Osteoblast (primary cell): ENCODE measurements at regions not wholly inside any gene's neighbourhood (a gene's known extent, or its start where the extent isn't known, plus 50 kb on each side); places are given as distances from the start of the nearest gene placed in this dataset.

Experiments
- DNase-seq: peaks from one replicate; pipeline ENCODE4 v3.0.0; 2011; ENCODE audit warnings: low spot score, mixed read lengths; ENCODE audit not compliant: insufficient read length; ENCODE audit errors: missing footprints
- H2AFZ ChIP-seq: 2 replicates; pipeline ENCODE4 v1.6.0; 2011; ENCODE audit warnings: mild to moderate bottlenecking, low read length
- H3K27ac ChIP-seq: 2 replicates; pipeline ENCODE4 v1.5.1; 2011; ENCODE audit warnings: mild to moderate bottlenecking, low read depth, low read length, moderate library complexity
- H3K27me3 ChIP-seq: 2 replicates; pipeline ENCODE4 v1.6.0; 2012; ENCODE audit warnings: mild to moderate bottlenecking, control low read depth, inconsistent platforms, low read length, moderate library complexity; ENCODE audit not compliant: insufficient read depth
- H3K36me3 ChIP-seq: 2 replicates; pipeline ENCODE4 v1.5.1; 2011; ENCODE audit warnings: mild to moderate bottlenecking, low read length, control low read depth, moderate library complexity; ENCODE audit not compliant: insufficient read depth
- H3K4me1 ChIP-seq: 2 replicates; pipeline ENCODE4 v1.5.1; 2011; ENCODE audit warnings: mild to moderate bottlenecking, low read length, control low read depth, moderate library complexity; ENCODE audit not compliant: insufficient read depth
- H3K4me2 ChIP-seq: 2 replicates; pipeline ENCODE4 v1.6.0; 2011; ENCODE audit warnings: mild to moderate bottlenecking, low read length; ENCODE audit not compliant: insufficient read depth
- H3K4me3 ChIP-seq: fragments of 200-600 bp; sonication (generic); 3 replicates; pipeline ENCODE4 v1.5.1; 2012; ENCODE audit warnings: mild to moderate bottlenecking, low read length, inconsistent platforms; ENCODE audit not compliant: insufficient read depth
- H3K79me2 ChIP-seq: 2 replicates; pipeline ENCODE4 v1.6.0; 2012; ENCODE audit warnings: mild to moderate bottlenecking, low read length, control low read depth, inconsistent platforms; ENCODE audit not compliant: insufficient read depth
- H3K9me3 ChIP-seq: 2 replicates; pipeline ENCODE4 v1.5.1; 2011; ENCODE audit warnings: low read depth, low read length, control low read depth
- H4K20me1 ChIP-seq: 2 replicates; pipeline ENCODE4 v1.6.0; 2012; ENCODE audit warnings: mild to moderate bottlenecking, low read length, control low read depth; ENCODE audit not compliant: insufficient read depth
- CTCF ChIP-seq: IDR thresholded peaks from 2 replicates; pipeline ENCODE4 v1.5.1; 2011; ENCODE audit warnings: mild to moderate bottlenecking, low read depth, low read length, moderate library complexity; ENCODE audit errors: extremely low read depth

DNA sequence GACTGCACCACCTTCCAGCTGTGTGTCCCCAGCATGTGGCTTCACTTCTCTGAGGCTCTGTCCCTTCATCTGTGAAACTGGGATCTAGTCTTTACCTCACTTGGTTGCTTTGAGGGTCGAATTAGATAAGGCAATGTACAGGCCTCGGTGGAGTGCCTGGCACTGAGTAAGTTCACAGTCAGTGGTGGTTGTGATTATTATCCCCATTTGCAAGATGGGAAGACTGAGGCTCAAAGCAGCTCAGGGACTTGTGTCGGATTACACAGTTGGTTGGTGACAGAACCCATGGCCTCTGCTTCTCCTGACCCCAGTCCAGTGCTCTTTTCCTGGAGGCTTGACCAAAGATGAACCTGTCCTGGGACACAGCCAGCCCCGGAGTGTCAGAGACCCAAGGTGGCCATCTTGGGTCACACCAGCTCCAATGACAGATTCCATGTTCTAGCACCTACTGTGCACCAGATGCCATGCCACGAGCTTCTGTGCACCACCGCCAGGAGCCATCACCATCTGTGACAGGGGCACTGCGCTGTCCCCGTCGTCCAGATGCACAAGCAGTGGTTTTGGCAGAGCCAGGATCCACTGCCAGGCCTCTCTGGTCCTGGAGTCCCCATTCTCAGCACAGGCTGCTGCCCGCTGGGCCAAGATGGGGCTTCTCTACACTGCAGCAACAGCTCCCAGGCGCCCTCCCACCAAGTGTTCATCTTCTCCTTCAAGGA is 60.5 kb downstream of the IGLL1 start:
- TF ChIP-seq CTCF: no peak
- Histone ChIP-seq H3K36me3 (no peaks in the 10 kb centered on the region), H3K27ac (no peak overlapping the region), H3K79me2 (no peaks in the 10 kb centered on the region), H3K4me2 (no peak overlapping the region), H2AFZ (no peak overlapping the region), H3K4me3 (no peak overlapping the region), H3K9me3 (no peaks in the 10 kb centered on the region), H3K27me3 (no peaks in the 10 kb centered on the region), H3K4me1 (peaks cover 13% of the 10 kb centered on the region), H4K20me1 (no peaks in the 10 kb centered on the region)
- DNase-seq: peak; percentile 72

- peaks cover 13% of the 10 kb centered on the region for H3K4me1 ChIP-seq
- no peaks in the 10 kb centered on the region for H3K27me3 ChIP-seq
- peak; percentile 66 for DNase-seq
- H3K27ac ChIP-seq: no peak overlapping the region
- no peak overlapping the region for H3K4me2 ChIP-seq
- no peak overlapping the region for H3K4me3 ChIP-seq
- H2AFZ ChIP-seq: no peak overlapping the region
- no peaks in the 10 kb centered on the region for H3K79me2 ChIP-seq
- H3K9me3 ChIP-seq: no peaks in the 10 kb centered on the region
- H3K36me3 ChIP-seq: no peaks in the 10 kb centered on the region
- no peaks in the 10 kb centered on the region for H4K20me1 ChIP-seq
- no peak for TF ChIP-seq CTCF
Observed at GRCh38 chr22:23518376-23519187, 61.5 kb downstream of the IGLL1 start.

DNA sequence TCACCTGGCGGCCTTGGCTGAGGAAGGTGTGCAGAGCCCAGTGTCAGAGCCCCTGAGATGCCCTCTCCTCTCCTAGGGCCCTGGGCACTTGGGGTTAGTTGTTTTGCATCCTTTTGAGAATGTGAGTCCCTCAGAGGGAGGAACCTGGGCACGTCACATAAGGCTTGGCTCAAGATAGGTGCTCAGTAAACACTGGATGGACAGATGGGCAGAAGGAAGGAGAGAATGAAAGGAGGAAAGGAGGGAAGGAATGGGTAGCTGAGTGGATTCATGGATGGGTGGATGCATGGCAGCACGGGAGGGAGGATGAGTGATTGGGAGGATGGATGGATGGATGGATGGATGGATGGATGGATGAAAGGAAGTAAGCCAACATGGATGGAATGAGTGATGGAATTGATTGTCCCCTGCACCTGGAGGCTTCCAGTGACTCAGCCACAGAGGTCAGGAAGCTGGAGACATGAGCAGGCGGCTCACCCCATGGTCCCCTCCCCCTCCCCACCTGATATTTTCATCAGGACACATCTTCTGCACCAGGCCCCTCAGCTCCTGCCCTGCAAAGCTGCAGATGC is 62.2 kb downstream of the IGLL1 start:
- TF ChIP-seq CTCF: no peak
- no peak overlapping the region for H2AFZ ChIP-seq
- H3K27me3 ChIP-seq: no peaks in the 10 kb centered on the region
- H3K79me2 ChIP-seq: no peaks in the 10 kb centered on the region
- no peak overlapping the region for H3K27ac ChIP-seq
- no peaks in the 10 kb centered on the region for H3K9me3 ChIP-seq
- H4K20me1 ChIP-seq: no peaks in the 10 kb centered on the region
- H3K4me3 ChIP-seq: no peak overlapping the region
- peaks cover 11% of the 10 kb centered on the region for H3K4me1 ChIP-seq
- H3K36me3 ChIP-seq: no peaks in the 10 kb centered on the region
- DNase-seq: no peak
- H3K4me2 ChIP-seq: no peak overlapping the region

GRCh38 chr22:23516304-23516703 is 63.8 kb downstream of the IGLL1 start:
- DNase-seq: no peak
- Histone ChIP-seq H3K27me3 (no peaks in the 10 kb centered on the region), H3K27ac (no peak overlapping the region), H3K79me2 (no peaks in the 10 kb centered on the region), H3K36me3 (no peaks in the 10 kb centered on the region), H3K4me3 (no peak overlapping the region), H4K20me1 (no peaks in the 10 kb centered on the region), H3K4me2 (no peak overlapping the region), H3K9me3 (no peaks in the 10 kb centered on the region), H3K4me1 (peaks cover 7% of the 10 kb centered on the region), H2AFZ (no peak overlapping the region)
- TF ChIP-seq CTCF: no peak
